Panc1 (cell line): ENCODE measurements at regions not wholly inside any gene's neighbourhood (a gene's known extent, or its start where the extent isn't known, plus 50 kb on each side); places are given as distances from the start of the nearest gene placed in this dataset.

Experiments
- ATAC-seq: fragments of 200-7000 bp; cut with Tn5 transposase; 2 replicates; pipeline ENCODE4 v1.9.1; 2020; ENCODE audit warnings: mild to moderate bottlenecking, moderate library complexity
- BruUV-seq: library from RNA; stranded (reverse); fragments of 400-500 nt; replicated peaks from 2 replicates; lab custom pipeline; 2021; lab: Mats Ljungman, UMichigan
- CTCF ChIA-PET: fragments of 300-600 bp; sonication (Branson Sonifier 250); formaldehyde crosslinking; loops from one replicate; lab custom pipeline; 2022; ENCODE audit warnings: antibody characterized with exemption; lab: Charles Lee
- POLR2A ChIA-PET: fragments of 300-600 bp; sonication (Branson Sonifier 250); formaldehyde crosslinking; loops from one replicate; lab custom pipeline; 2022; ENCODE audit warnings: antibody characterized with exemption; lab: Charles Lee
- DNase-seq: peaks from one replicate; pipeline ENCODE4 v3.0.0-alpha.2; 2010; ENCODE audit warnings: low read depth, low spot score
- H3K27ac ChIP-seq: 2 replicates; pipeline ENCODE4 v1.5.1; 2011; ENCODE audit warnings: mild to moderate bottlenecking, low read length, inconsistent platforms
- H3K27me3 ChIP-seq: fragments of 200-500 bp; sonication (Bioruptor generic); 2 replicates; pipeline ENCODE4 v1.6.0; 2014; ENCODE audit warnings: low read length, inconsistent platforms; ENCODE audit not compliant: control insufficient read depth, insufficient read depth
- H3K36me3 ChIP-seq: fragments of 200-500 bp; sonication (Bioruptor generic); 2 replicates; pipeline ENCODE4 v1.5.1; 2014; ENCODE audit warnings: inconsistent platforms, mild to moderate bottlenecking, low read length, moderate library complexity; ENCODE audit not compliant: control insufficient read depth, insufficient read depth
- H3K4me1 ChIP-seq: 2 replicates; pipeline ENCODE4 v1.5.1; 2011; ENCODE audit warnings: inconsistent platforms, mild to moderate bottlenecking, low read length, moderate library complexity; ENCODE audit not compliant: control insufficient read depth, insufficient read depth
- H3K4me3 ChIP-seq, 2 experiments: 2 replicates each; pipeline ENCODE4 v1.5.1; 2011 to 2012; ENCODE audit warnings: low read depth in 2 of 2, low read length in 2 of 2, mild to moderate bottlenecking in 2 of 2, inconsistent platforms in 1 of 2, moderate library complexity in 1 of 2
- H3K9me3 ChIP-seq: fragments of 200-500 bp; sonication (Bioruptor generic); 2 replicates; pipeline ENCODE4 v1.5.1; 2014; ENCODE audit warnings: low read depth, mild to moderate bottlenecking, inconsistent platforms, low read length, moderate library complexity; ENCODE audit not compliant: control insufficient read depth, insufficient read depth
- POLR2AphosphoS5 ChIP-seq: IDR thresholded peaks from 2 replicates; pipeline ENCODE4 v1.6.1; 2012; ENCODE audit warnings: mild to moderate bottlenecking, low read depth, low read length, moderate library complexity
- SIN3A ChIP-seq: IDR thresholded peaks from 2 replicates; pipeline ENCODE4 v1.6.1; 2012; ENCODE audit warnings: low read depth, mild to moderate bottlenecking, low read length, moderate library complexity, borderline replicate concordance; ENCODE audit not compliant: insufficient read depth
- TCF7L2 ChIP-seq: IDR thresholded peaks from 2 replicates; pipeline ENCODE4 v1.6.1; 2011; ENCODE audit warnings: mild to moderate bottlenecking, low read depth, low read length, inconsistent platforms
- in situ Hi-C: cut with HindIII; loops from 2 replicates; pipeline ENCODE4 v1.10.0; 2016; ENCODE audit warnings: low sequenced_read_pairs, low pct_unique_long_range_greater_than_20kb
- intact Hi-C: fragments of 100-400 bp; cut with micrococcal nuclease; formaldehyde crosslinking; loops from one replicate; pipeline ENCODE4 v1.10.0; 2022; ENCODE audit not compliant: unreplicated experiment
- TF ChIP-seq, protein P1 (sequence below), 2 experiments: IDR thresholded peaks; 2 replicates each; pipeline ENCODE4 v1.6.1; 2011 to 2012; ENCODE audit warnings: low read depth in 2 of 2, control low read depth in 1 of 2, low read length in 1 of 2, mild to moderate bottlenecking in 1 of 2, moderate library complexity in 1 of 2; ENCODE audit not compliant: insufficient read depth in 1 of 2
- TF ChIP-seq, protein P2 (sequence below): fragments of 450-650 bp; IDR thresholded peaks from 2 replicates; pipeline ENCODE4 v1.5.1; 2017; ENCODE audit warnings: mild to moderate bottlenecking

DNA sequence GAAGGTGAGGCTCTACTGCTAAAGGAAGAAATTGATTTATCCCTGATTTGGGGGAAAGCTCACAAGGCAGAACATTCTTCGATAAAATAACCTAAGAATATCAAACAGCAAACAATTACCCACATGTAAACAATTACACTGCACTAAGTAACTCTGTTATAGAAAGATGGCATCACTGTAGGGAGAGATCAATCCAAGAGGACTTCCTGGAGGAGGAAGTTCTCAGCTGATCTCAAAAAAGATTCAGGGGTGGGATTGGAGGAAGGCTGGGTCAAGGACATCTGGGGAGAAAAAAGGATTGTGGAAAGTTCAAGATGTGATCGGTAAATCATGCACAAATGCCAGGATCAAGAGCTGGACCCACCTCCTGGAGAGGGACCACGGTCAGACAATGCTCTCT is 361.0 kb upstream of the SULF2 start:
- intact Hi-C loops, result no loop called here
- H3K9me3 ChIP-seq, result no peaks in the 10 kb centered on the region
- CTCF ChIA-PET, result no interaction called here
- no peak overlapping the region for H3K27ac ChIP-seq
- ATAC-seq (no peak), DNase-seq (no peak)
- no TSS peak for BruUV-seq
- peaks cover 3% of the 10 kb centered on the region for H3K27me3 ChIP-seq
- no peaks in the 10 kb centered on the region for H3K36me3 ChIP-seq
- H3K4me1 ChIP-seq, result no peaks in the 10 kb centered on the region
- POLR2A ChIA-PET, result no interaction called here
- H3K4me3 ChIP-seq, result no peak overlapping the region
- TF ChIP-seq, protein P1, sequence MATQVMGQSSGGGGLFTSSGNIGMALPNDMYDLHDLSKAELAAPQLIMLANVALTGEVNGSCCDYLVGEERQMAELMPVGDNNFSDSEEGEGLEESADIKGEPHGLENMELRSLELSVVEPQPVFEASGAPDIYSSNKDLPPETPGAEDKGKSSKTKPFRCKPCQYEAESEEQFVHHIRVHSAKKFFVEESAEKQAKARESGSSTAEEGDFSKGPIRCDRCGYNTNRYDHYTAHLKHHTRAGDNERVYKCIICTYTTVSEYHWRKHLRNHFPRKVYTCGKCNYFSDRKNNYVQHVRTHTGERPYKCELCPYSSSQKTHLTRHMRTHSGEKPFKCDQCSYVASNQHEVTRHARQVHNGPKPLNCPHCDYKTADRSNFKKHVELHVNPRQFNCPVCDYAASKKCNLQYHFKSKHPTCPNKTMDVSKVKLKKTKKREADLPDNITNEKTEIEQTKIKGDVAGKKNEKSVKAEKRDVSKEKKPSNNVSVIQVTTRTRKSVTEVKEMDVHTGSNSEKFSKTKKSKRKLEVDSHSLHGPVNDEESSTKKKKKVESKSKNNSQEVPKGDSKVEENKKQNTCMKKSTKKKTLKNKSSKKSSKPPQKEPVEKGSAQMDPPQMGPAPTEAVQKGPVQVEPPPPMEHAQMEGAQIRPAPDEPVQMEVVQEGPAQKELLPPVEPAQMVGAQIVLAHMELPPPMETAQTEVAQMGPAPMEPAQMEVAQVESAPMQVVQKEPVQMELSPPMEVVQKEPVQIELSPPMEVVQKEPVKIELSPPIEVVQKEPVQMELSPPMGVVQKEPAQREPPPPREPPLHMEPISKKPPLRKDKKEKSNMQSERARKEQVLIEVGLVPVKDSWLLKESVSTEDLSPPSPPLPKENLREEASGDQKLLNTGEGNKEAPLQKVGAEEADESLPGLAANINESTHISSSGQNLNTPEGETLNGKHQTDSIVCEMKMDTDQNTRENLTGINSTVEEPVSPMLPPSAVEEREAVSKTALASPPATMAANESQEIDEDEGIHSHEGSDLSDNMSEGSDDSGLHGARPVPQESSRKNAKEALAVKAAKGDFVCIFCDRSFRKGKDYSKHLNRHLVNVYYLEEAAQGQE (IDR thresholded peaks at IDR 0.05; ENCODE audit: insufficient read depth in 1 of 2, low read depth in 2 of 2, low read length in 1 of 2), result no peak
- TF ChIP-seq, protein P2, sequence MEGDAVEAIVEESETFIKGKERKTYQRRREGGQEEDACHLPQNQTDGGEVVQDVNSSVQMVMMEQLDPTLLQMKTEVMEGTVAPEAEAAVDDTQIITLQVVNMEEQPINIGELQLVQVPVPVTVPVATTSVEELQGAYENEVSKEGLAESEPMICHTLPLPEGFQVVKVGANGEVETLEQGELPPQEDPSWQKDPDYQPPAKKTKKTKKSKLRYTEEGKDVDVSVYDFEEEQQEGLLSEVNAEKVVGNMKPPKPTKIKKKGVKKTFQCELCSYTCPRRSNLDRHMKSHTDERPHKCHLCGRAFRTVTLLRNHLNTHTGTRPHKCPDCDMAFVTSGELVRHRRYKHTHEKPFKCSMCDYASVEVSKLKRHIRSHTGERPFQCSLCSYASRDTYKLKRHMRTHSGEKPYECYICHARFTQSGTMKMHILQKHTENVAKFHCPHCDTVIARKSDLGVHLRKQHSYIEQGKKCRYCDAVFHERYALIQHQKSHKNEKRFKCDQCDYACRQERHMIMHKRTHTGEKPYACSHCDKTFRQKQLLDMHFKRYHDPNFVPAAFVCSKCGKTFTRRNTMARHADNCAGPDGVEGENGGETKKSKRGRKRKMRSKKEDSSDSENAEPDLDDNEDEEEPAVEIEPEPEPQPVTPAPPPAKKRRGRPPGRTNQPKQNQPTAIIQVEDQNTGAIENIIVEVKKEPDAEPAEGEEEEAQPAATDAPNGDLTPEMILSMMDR, result no peak
- TF ChIP-seq POLR2AphosphoS5 (no peak), SIN3A (no peak), TCF7L2 (no peak)
- in situ Hi-C loops, result no loop called here

DNA sequence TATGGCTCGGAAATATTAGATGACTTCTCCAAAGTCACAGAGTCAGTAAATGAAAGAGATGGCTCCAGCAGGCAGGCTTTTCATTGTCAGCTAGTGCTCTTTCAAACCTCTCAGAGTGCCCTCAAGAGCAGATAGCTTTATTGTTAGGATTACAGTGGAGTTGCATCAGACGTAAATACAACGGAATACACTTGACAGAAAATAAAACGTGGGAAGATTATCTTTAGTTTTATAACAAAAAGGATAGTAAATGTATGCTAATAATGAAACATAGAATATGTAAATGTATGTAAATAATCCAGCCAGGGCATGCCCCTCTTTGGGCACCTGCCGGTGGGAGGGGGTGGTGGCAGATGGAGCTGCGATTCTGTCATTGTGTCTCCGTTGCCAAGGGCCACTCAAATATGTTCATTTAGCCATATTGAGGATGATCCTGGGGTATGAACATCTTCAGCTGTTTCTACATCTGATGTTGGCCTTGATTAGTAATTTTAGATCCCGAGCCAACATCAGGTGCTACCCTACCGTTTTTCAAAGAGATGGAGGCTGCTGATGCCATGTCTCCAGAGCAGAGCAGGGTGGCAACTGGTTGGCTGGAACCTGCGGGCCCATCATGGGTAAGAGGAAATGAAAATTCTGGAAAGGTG is 358.3 kb upstream of the SULF2 start:
- BruUV-seq, result no TSS peak
- Histone ChIP-seq H3K27ac (no peak overlapping the region; the same call in 1 of the 2 replicates), H3K27me3 (peaks cover 4% of the 10 kb centered on the region), H3K9me3 (no peaks in the 10 kb centered on the region), H3K36me3 (no peaks in the 10 kb centered on the region), H3K4me3 (no peak overlapping the region), H3K4me1 (no peaks in the 10 kb centered on the region)
- in situ Hi-C loops, result no loop called here
- DNase-seq (no peak), ATAC-seq (no peak)
- ChIA-PET POLR2A (no interaction called here), CTCF (no interaction called here)
- TF ChIP-seq, protein P1 (IDR thresholded peaks at IDR 0.05; ENCODE audit: insufficient read depth in 1 of 2, low read depth in 2 of 2, low read length in 1 of 2), result no peak
- TF ChIP-seq SIN3A (no peak), POLR2AphosphoS5 (no peak), TCF7L2 (no peak)
- TF ChIP-seq, protein P2, result no peak
- intact Hi-C loops, result no loop called here
